ENCODE measurements at regions not wholly inside any gene's neighbourhood (a gene's known extent, or its start where the extent isn't known, plus 50 kb on each side); places are given as distances from the start of the nearest gene placed in this dataset.
"Not testable (repeated sequence)": the region's sequence is repeated elsewhere in the genome, so short reads cannot be mapped to it uniquely, and the experiment has no call there.

DNA sequence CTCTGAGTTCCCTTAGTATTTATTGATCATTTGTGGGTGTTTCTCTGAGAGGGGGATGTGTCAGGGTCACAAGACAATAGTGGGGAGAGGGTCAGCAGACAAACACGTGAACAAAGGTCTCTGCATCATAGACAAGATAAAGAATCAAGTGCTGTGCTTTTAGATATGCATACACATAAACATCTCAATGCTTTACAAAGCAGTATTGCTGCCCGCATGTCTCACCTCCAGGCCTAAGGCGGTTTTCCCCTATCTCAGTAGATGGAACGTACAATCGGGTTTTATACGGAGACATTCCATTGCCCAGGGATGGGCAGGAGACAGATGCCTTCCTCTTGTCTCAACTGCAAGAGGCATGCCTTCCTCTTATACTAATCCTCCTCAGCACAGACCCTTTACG, 523.5 kb downstream of the UQCRFS1 start:
- TF ChIP-seq, protein P1, sequence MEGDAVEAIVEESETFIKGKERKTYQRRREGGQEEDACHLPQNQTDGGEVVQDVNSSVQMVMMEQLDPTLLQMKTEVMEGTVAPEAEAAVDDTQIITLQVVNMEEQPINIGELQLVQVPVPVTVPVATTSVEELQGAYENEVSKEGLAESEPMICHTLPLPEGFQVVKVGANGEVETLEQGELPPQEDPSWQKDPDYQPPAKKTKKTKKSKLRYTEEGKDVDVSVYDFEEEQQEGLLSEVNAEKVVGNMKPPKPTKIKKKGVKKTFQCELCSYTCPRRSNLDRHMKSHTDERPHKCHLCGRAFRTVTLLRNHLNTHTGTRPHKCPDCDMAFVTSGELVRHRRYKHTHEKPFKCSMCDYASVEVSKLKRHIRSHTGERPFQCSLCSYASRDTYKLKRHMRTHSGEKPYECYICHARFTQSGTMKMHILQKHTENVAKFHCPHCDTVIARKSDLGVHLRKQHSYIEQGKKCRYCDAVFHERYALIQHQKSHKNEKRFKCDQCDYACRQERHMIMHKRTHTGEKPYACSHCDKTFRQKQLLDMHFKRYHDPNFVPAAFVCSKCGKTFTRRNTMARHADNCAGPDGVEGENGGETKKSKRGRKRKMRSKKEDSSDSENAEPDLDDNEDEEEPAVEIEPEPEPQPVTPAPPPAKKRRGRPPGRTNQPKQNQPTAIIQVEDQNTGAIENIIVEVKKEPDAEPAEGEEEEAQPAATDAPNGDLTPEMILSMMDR (IDR thresholded peaks at IDR 0.05): not testable (repeated sequence)
- not testable (repeated sequence) for TF ChIP-seq POLR2A (IDR thresholded peaks at IDR 0.05)
